ENCODE measurements at regions not wholly inside any gene's neighbourhood (a gene's known extent, or its start where the extent isn't known, plus 50 kb on each side); places are given as distances from the start of the nearest gene placed in this dataset.

DNA sequence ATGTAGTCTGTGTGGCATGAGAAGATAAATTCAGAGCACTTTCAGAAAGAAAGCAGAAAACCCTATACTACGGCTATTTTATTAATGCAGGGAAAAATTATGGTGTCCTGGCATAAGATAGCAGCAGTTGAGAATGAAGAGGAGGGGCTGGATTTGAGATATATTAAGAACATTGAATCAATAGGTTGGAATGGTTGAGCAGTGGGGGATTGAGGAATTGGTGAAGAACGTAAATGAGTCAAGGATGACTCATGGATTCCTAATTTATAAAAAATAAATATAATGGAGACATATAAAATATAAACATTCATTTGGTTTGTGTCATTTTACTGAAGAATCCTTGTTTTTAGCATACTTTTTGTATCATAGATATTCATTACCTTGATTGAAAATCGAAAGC is 234.3 kb upstream of the ADAMTS5 start:
- Histone ChIP-seq H3K9me3 (ENCODE audit: insufficient read depth, low read depth, low read length) (no peaks in the 10 kb centered on the region), H3K18ac (ENCODE audit: low read length) (no peak overlapping the region), H3K4me3 (ENCODE audit: low read depth, low read length) (no peak overlapping the region), H3K23ac (ENCODE audit: low read length) (no peak overlapping the region), H4K8ac (ENCODE audit: low read depth, low read length) (no peak overlapping the region), H4K91ac (ENCODE audit: low read depth, low read length) (no peak overlapping the region), H3K14ac (ENCODE audit: low read length) (no peak overlapping the region), H3K79me2 (ENCODE audit: control insufficient read depth, insufficient read depth, low read length, poor library complexity) (no peaks in the 10 kb centered on the region), H4K12ac (ENCODE audit: low read depth, low read length) (no peak overlapping the region), H3K27ac (ENCODE audit: low read depth, low read length) (no peak overlapping the region), H3K9ac (ENCODE audit: low read length) (no peak overlapping the region), H3K79me1 (ENCODE audit: low read length) (no peaks in the 10 kb centered on the region), H2BK120ac (ENCODE audit: insufficient read depth, low read length, poor library complexity) (no peak overlapping the region), H2BK5ac (ENCODE audit: low read depth, low read length, poor library complexity) (no peak overlapping the region), H3K36me3 (ENCODE audit: control insufficient read depth in 1 of 2, insufficient read depth in 2 of 2, low read length in 2 of 2) (no peaks in the 10 kb centered on the region), H3K4ac (ENCODE audit: low read depth, low read length) (no peak overlapping the region), H3K4me2 (ENCODE audit: low read length) (no peak overlapping the region), H2AK5ac (ENCODE audit: low read length) (no peak overlapping the region), H3K4me1 (ENCODE audit: control insufficient read depth in 1 of 2, insufficient read depth in 2 of 2, low read length in 2 of 2) (no peaks in the 10 kb centered on the region), H2AFZ (ENCODE audit: insufficient read depth, low read length, poor library complexity) (no peak overlapping the region), H3K27me3 (ENCODE audit: insufficient read depth, low read length) (no peaks in the 10 kb centered on the region), H2BK12ac (ENCODE audit: low read length) (no peak overlapping the region)
- no CpG with 5 or more reads among the region's 3 CpGs for WGBS (ENCODE audit: extremely low coverage, insufficient coverage, insufficient read length)
- DNase-seq, result no peak

DNA sequence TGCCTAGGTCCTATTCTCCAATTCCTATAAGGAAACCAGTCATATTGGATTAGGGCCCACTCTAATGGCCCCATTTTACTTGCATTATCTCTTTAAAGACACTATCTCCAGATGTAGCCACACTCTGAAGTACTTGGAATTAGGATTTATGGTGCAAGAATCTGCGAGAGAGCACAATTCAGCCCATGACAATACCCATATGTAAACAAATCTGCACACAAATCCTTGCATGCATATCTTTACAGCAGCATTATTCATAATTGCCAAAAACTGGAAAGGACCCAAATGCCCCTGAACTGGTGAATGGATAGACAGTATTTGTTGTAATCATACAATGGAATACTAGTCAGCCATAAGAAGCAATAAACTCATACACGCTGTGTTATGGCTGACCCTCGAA is 229.8 kb upstream of the ADAMTS5 start:
- no peak overlapping the region for H2BK12ac ChIP-seq (ENCODE audit: low read length)
- H4K8ac ChIP-seq (ENCODE audit: low read depth, low read length), result no peak overlapping the region
- H2BK120ac ChIP-seq (ENCODE audit: insufficient read depth, low read length, poor library complexity), result no peak overlapping the region
- H2AFZ ChIP-seq (ENCODE audit: insufficient read depth, low read length, poor library complexity), result no peak overlapping the region
- no peak overlapping the region for H3K18ac ChIP-seq (ENCODE audit: low read length)
- no peak overlapping the region for H3K4ac ChIP-seq (ENCODE audit: low read depth, low read length)
- H2BK5ac ChIP-seq (ENCODE audit: low read depth, low read length, poor library complexity), result no peak overlapping the region
- H3K79me2 ChIP-seq (ENCODE audit: control insufficient read depth, insufficient read depth, low read length, poor library complexity), result no peaks in the 10 kb centered on the region
- H3K4me3 ChIP-seq (ENCODE audit: low read depth, low read length), result no peak overlapping the region
- no peak overlapping the region for H3K27ac ChIP-seq (ENCODE audit: low read depth, low read length)
- H4K91ac ChIP-seq (ENCODE audit: low read depth, low read length), result no peak overlapping the region
- H3K9ac ChIP-seq (ENCODE audit: low read length), result no peak overlapping the region
- DNase-seq, result no peak
- no peak overlapping the region for H4K12ac ChIP-seq (ENCODE audit: low read depth, low read length)
- H3K23ac ChIP-seq (ENCODE audit: low read length), result no peak overlapping the region
- H3K36me3 ChIP-seq (ENCODE audit: control insufficient read depth in 1 of 2, insufficient read depth in 2 of 2, low read length in 2 of 2), result no peaks in the 10 kb centered on the region
- WGBS (ENCODE audit: extremely low coverage, insufficient coverage, insufficient read length), result no CpG with 5 or more reads among the region's 3 CpGs
- H3K14ac ChIP-seq (ENCODE audit: low read length), result no peak overlapping the region
- no peaks in the 10 kb centered on the region for H3K4me1 ChIP-seq (ENCODE audit: control insufficient read depth in 1 of 2, insufficient read depth in 2 of 2, low read length in 2 of 2)
- H2AK5ac ChIP-seq (ENCODE audit: low read length), result no peak overlapping the region
- H3K9me3 ChIP-seq (ENCODE audit: insufficient read depth, low read depth, low read length), result no peaks in the 10 kb centered on the region
- H3K79me1 ChIP-seq (ENCODE audit: low read length), result no peaks in the 10 kb centered on the region
- H3K27me3 ChIP-seq (ENCODE audit: insufficient read depth, low read length), result no peaks in the 10 kb centered on the region
- H3K4me2 ChIP-seq (ENCODE audit: low read length), result no peak overlapping the region

DNA sequence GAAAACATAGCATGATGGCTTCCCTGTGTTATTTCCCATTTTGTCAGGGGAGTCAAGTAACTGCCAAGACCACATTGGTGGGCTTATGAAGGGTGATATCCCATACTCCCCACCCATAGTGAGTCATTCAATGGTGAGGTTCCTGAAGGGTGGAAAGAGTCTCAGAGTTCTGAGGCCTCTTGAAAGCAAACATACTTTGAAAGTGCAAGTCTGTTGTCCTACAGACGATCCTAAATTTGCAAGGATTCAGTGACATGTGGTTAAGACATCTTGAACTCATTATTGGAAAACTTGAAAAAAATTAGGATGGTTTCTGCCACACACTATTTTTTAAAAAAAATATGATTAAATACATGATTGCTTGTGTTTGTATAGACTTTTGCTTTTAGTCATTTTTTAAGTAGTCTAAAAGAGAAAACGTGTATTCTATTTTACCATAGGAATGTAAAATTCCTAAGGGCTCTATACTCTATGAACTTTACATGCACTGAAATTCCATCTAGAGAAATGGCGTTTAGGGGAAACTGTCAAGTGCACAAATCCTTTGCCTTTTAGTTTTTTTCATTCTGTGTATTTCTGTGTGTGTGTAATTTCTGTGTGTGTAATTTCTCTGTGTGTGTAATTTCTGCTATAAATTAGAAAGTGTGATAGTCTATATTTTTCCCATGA is 225.5 kb upstream of the ADAMTS5 start:
- no peak overlapping the region for H2BK12ac ChIP-seq (ENCODE audit: low read length)
- no peak overlapping the region for H3K27ac ChIP-seq (ENCODE audit: low read depth, low read length)
- no peaks in the 10 kb centered on the region for H3K36me3 ChIP-seq (ENCODE audit: control insufficient read depth in 1 of 2, insufficient read depth in 2 of 2, low read length in 2 of 2)
- H3K4me3 ChIP-seq (ENCODE audit: low read depth, low read length), result no peak overlapping the region
- no peak overlapping the region for H3K4ac ChIP-seq (ENCODE audit: low read depth, low read length)
- H4K8ac ChIP-seq (ENCODE audit: low read depth, low read length), result no peak overlapping the region
- no peak overlapping the region for H2AK5ac ChIP-seq (ENCODE audit: low read length)
- no peak overlapping the region for H2AFZ ChIP-seq (ENCODE audit: insufficient read depth, low read length, poor library complexity)
- no peak overlapping the region for H4K12ac ChIP-seq (ENCODE audit: low read depth, low read length)
- no peak overlapping the region for H3K4me2 ChIP-seq (ENCODE audit: low read length)
- no CpG with 5 or more reads among the region's 3 CpGs for WGBS (ENCODE audit: extremely low coverage, insufficient coverage, insufficient read length)
- no peak for DNase-seq
- H3K14ac ChIP-seq (ENCODE audit: low read length), result no peak overlapping the region
- H2BK120ac ChIP-seq (ENCODE audit: insufficient read depth, low read length, poor library complexity), result no peak overlapping the region
- no peak overlapping the region for H3K18ac ChIP-seq (ENCODE audit: low read length)
- no peaks in the 10 kb centered on the region for H3K27me3 ChIP-seq (ENCODE audit: insufficient read depth, low read length)
- no peaks in the 10 kb centered on the region for H3K9me3 ChIP-seq (ENCODE audit: insufficient read depth, low read depth, low read length)
- H3K79me2 ChIP-seq (ENCODE audit: control insufficient read depth, insufficient read depth, low read length, poor library complexity), result no peaks in the 10 kb centered on the region
- no peak overlapping the region for H4K91ac ChIP-seq (ENCODE audit: low read depth, low read length)
- H3K4me1 ChIP-seq (ENCODE audit: control insufficient read depth in 1 of 2, insufficient read depth in 2 of 2, low read length in 2 of 2), result no peaks in the 10 kb centered on the region
- no peak overlapping the region for H2BK5ac ChIP-seq (ENCODE audit: low read depth, low read length, poor library complexity)
- H3K23ac ChIP-seq (ENCODE audit: low read length), result no peak overlapping the region
- H3K9ac ChIP-seq (ENCODE audit: low read length), result no peak overlapping the region
- H3K79me1 ChIP-seq (ENCODE audit: low read length), result no peaks in the 10 kb centered on the region

DNA sequence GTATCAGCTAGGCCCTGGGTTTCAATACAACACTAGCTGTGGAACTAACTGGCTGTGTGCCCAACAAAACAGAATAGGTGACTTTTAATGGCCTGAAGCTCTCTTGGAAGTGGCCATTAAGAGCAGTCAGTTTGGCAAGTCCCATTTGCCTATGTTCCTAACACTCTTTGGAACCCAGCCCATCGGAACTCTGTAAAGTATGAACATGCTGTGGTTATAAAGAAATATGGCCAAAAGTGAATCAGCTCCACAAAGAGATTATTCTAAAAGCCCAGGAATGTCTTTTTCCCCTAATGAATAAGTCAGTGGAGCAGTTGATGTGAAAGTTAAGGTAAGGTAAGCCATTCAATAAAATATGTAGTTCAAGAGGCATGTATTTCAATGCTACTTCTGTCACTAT is 223.7 kb upstream of the ADAMTS5 start:
- H3K4me2 ChIP-seq (ENCODE audit: low read length), result no peak overlapping the region
- H3K27me3 ChIP-seq (ENCODE audit: insufficient read depth, low read length), result no peaks in the 10 kb centered on the region
- H4K91ac ChIP-seq (ENCODE audit: low read depth, low read length), result no peak overlapping the region
- DNase-seq, result no peak
- H3K36me3 ChIP-seq (ENCODE audit: control insufficient read depth in 1 of 2, insufficient read depth in 2 of 2, low read length in 2 of 2), result no peaks in the 10 kb centered on the region
- H4K8ac ChIP-seq (ENCODE audit: low read depth, low read length), result no peak overlapping the region
- H3K79me2 ChIP-seq (ENCODE audit: control insufficient read depth, insufficient read depth, low read length, poor library complexity), result no peaks in the 10 kb centered on the region
- no peaks in the 10 kb centered on the region for H3K4me1 ChIP-seq (ENCODE audit: control insufficient read depth in 1 of 2, insufficient read depth in 2 of 2, low read length in 2 of 2)
- H2BK5ac ChIP-seq (ENCODE audit: low read depth, low read length, poor library complexity), result no peak overlapping the region
- no peaks in the 10 kb centered on the region for H3K79me1 ChIP-seq (ENCODE audit: low read length)
- H2AK5ac ChIP-seq (ENCODE audit: low read length), result no peak overlapping the region
- H2BK12ac ChIP-seq (ENCODE audit: low read length), result no peak overlapping the region
- no peak overlapping the region for H3K4ac ChIP-seq (ENCODE audit: low read depth, low read length)
- no peak overlapping the region for H3K14ac ChIP-seq (ENCODE audit: low read length)
- no peaks in the 10 kb centered on the region for H3K9me3 ChIP-seq (ENCODE audit: insufficient read depth, low read depth, low read length)
- no peak overlapping the region for H2BK120ac ChIP-seq (ENCODE audit: insufficient read depth, low read length, poor library complexity)
- H3K9ac ChIP-seq (ENCODE audit: low read length), result no peak overlapping the region
- H3K4me3 ChIP-seq (ENCODE audit: low read depth, low read length), result no peak overlapping the region
- WGBS (ENCODE audit: extremely low coverage, insufficient coverage, insufficient read length), result no CpG with 5 or more reads among the region's 1 CpG
- H3K18ac ChIP-seq (ENCODE audit: low read length), result no peak overlapping the region
- no peak overlapping the region for H3K27ac ChIP-seq (ENCODE audit: low read depth, low read length)
- no peak overlapping the region for H3K23ac ChIP-seq (ENCODE audit: low read length)
- H4K12ac ChIP-seq (ENCODE audit: low read depth, low read length), result no peak overlapping the region
- no peak overlapping the region for H2AFZ ChIP-seq (ENCODE audit: insufficient read depth, low read length, poor library complexity)
